CD1c-positive myeloid dendritic cell (primary cell): ENCODE measurements at regions not wholly inside any gene's neighbourhood (a gene's known extent, or its start where the extent isn't known, plus 50 kb on each side); places are given as distances from the start of the nearest gene placed in this dataset.
A peak's percentile ranks its signal among the peaks of the same experiment; 100 is the strongest.

Experiments used
- DNase-seq: peaks from one replicate; pipeline ENCODE4 v3.0.0-alpha.2; 2016; ENCODE audit errors: extremely low spot score

- DNase-seq = no peak
Measured at GRCh38 chr12:98423963-98424362, 91.4 kb upstream of the TMPO start.

GRCh38 chr12:98424726-98425401, 90.5 kb upstream of the TMPO start:
- DNase-seq = peak; percentile 70

GRCh38 chr12:98425859-98426258, 89.5 kb upstream of the TMPO start:
- DNase-seq = no peak

- DNase-seq = no peak
Measured at GRCh38 chr12:98431089-98431488, 84.3 kb upstream of the TMPO start.

GRCh38 chr12:98437166-98437565, 78.2 kb upstream of the TMPO start:
- no peak for DNase-seq

- DNase-seq = no peak
Measured at GRCh38 chr12:98437806-98438595, 77.4 kb upstream of the TMPO start.

GRCh38 chr12:98438656-98439230, 76.6 kb upstream of the TMPO start:
- no peak for DNase-seq

GRCh38 chr12:98439471-98439951, 75.9 kb upstream of the TMPO start:
- DNase-seq = peak; percentile 83

- DNase-seq = peak; percentile 96
Measured at GRCh38 chr12:98439981-98440581, 75.3 kb upstream of the TMPO start.

- no peak for DNase-seq
Measured at GRCh38 chr12:98446060-98446459, 69.3 kb upstream of the TMPO start.

GRCh38 chr12:98446682-98447081, 68.7 kb upstream of the TMPO start:
- peak; percentile 33 for DNase-seq

- DNase-seq = no peak
Measured at GRCh38 chr12:98449584-98449983, 65.8 kb upstream of the TMPO start.

- DNase-seq = peak; percentile 46
Measured at GRCh38 chr12:98453070-98453469, 62.3 kb upstream of the TMPO start.

GRCh38 chr12:98453492-98453891, 61.9 kb upstream of the TMPO start:
- DNase-seq = no peak

- DNase-seq = no peak
Measured at GRCh38 chr12:98456041-98456440, 59.3 kb upstream of the TMPO start.

GRCh38 chr12:98456576-98457573, 58.5 kb upstream of the TMPO start:
- DNase-seq = peak; percentile 68

- DNase-seq = peak; percentile 84
Measured at GRCh38 chr12:98464190-98464589, 51.2 kb upstream of the TMPO start.

GRCh38 chr12:98465505-98465904, 49.9 kb upstream of the TMPO start:
- no peak for DNase-seq
